Caco-2 (cell line): ENCODE measurements at regions not wholly inside any gene's neighbourhood (a gene's known extent, or its start where the extent isn't known, plus 50 kb on each side); places are given as distances from the start of the nearest gene placed in this dataset.

Experiments used
- BruUV-seq: library from RNA; stranded (reverse); fragments of 400-500 nt; replicated peaks from 2 replicates; lab custom pipeline; 2021; lab: Mats Ljungman, UMichigan
- CTCF ChIA-PET: fragments of 300-600 bp; sonication (Branson Sonifier 250); formaldehyde crosslinking; loops from one replicate; lab custom pipeline; 2022; ENCODE audit warnings: antibody characterized with exemption; lab: Charles Lee
- POLR2A ChIA-PET: fragments of 300-600 bp; sonication (Branson Sonifier 250); formaldehyde crosslinking; loops from one replicate; lab custom pipeline; 2022; ENCODE audit warnings: antibody characterized with exemption; lab: Charles Lee
- DNase-seq, 2 experiments: peaks; one replicate each; pipeline versions ENCODE4 v3.0.0 to v3.0.0-alpha.2; 2020 to 2022
- H3K27me3 ChIP-seq: replicated peaks from 2 replicates; pipeline ENCODE4 v1.6.0; 2011; ENCODE audit warnings: low read length; ENCODE audit not compliant: control insufficient read depth, insufficient read depth
- H3K36me3 ChIP-seq: 2 replicates; pipeline ENCODE4 v1.5.1; 2011; ENCODE audit warnings: low read length; ENCODE audit not compliant: control insufficient read depth, insufficient read depth
- H3K4me1 ChIP-seq: fragments of 250-450 bp; sonication (Bioruptor Pico); 2 replicates; pipeline ENCODE4 v1.5.1; 2020; ENCODE audit warnings: mild to moderate bottlenecking
- H3K4me3 ChIP-seq: 2 replicates; pipeline ENCODE4 v1.5.1; 2011; ENCODE audit warnings: low read depth, mild to moderate bottlenecking, control low read depth, low read length
- H3K9me3 ChIP-seq: fragments of 250-450 bp; sonication (Bioruptor Pico); 2 replicates; pipeline ENCODE4 v1.5.1; 2020; ENCODE audit warnings: mild to moderate bottlenecking, moderate library complexity
- H3K27ac Mint-ChIP-seq: one replicate; pipeline ENCODE4 v1.8.0; 2022; ENCODE audit warnings: mixed read lengths; ENCODE audit not compliant: unreplicated experiment
- H3K27me3 Mint-ChIP-seq: one replicate; pipeline ENCODE4 v1.8.0; 2022; ENCODE audit warnings: mixed read lengths; ENCODE audit not compliant: insufficient read depth, unreplicated experiment
- H3K36me3 Mint-ChIP-seq: one replicate; pipeline ENCODE4 v1.8.0; 2022; ENCODE audit warnings: mild to moderate bottlenecking, mixed read lengths; ENCODE audit not compliant: insufficient read depth, unreplicated experiment
- H3K4me1 Mint-ChIP-seq: one replicate; pipeline ENCODE4 v1.8.0; 2022; ENCODE audit warnings: low read depth, mixed read lengths; ENCODE audit not compliant: unreplicated experiment
- H3K4me3 Mint-ChIP-seq: one replicate; pipeline ENCODE4 v1.8.0; 2022; ENCODE audit warnings: mild to moderate bottlenecking, moderate library complexity, mixed read lengths; ENCODE audit not compliant: unreplicated experiment
- H3K9me3 Mint-ChIP-seq: one replicate; pipeline ENCODE4 v1.8.0; 2022; ENCODE audit warnings: mixed read lengths; ENCODE audit not compliant: unreplicated experiment
- intact Hi-C: fragments of 100-400 bp; cut with micrococcal nuclease; formaldehyde crosslinking; loops from one replicate; pipeline ENCODE4 v1.10.0; 2022; ENCODE audit not compliant: unreplicated experiment
- TF ChIP-seq, protein P1 (sequence below), 2 experiments: fragments of 200-600 bp in 1 of 2; IDR thresholded peaks; 1 replicate in 1 of 2; 2 replicates in 1 of 2; pipeline versions ENCODE4 v1.5.1 to v1.8.0; 2011 to 2022; ENCODE audit warnings: antibody characterized with exemption in 1 of 2, control low read depth in 1 of 2, inconsistent platforms in 1 of 2, low read depth in 1 of 2, low read length in 1 of 2, mild to moderate bottlenecking in 1 of 2, moderate library complexity in 1 of 2; ENCODE audit not compliant: insufficient read depth in 1 of 2, severe bottlenecking in 1 of 2, unreplicated experiment in 1 of 2

DNA sequence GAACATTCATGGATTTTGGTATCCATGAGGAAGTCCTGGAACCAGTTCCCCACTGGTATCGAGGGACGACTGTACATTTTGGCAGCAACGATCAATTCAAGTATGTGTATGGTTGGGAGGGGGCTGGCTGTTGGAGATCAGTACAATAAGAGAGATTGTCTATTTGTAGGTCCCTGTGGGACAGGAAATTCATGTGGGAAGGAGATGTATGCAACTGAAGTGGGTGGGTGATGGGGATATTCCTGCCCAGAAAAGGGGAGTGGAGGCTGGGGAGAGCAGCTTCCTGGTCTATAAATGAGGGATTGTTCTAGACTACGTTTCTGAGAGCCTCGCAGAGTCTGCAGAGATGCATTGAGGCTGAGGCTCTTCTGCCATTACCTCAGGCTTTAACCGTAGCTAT lies 140.2 kb upstream of the MAGI3 start:
- intact Hi-C loops = no loop called here
- H3K27me3 ChIP-seq = no peaks in the 10 kb centered on the region
- no peak overlapping the region for H3K4me3 ChIP-seq
- H3K9me3 ChIP-seq = no peaks in the 10 kb centered on the region
- H3K27me3 Mint-ChIP-seq = no peaks in the 10 kb centered on the region
- no peak overlapping the region for H3K27ac Mint-ChIP-seq
- H3K36me3 Mint-ChIP-seq = no peaks in the 10 kb centered on the region
- TF ChIP-seq, protein P1, sequence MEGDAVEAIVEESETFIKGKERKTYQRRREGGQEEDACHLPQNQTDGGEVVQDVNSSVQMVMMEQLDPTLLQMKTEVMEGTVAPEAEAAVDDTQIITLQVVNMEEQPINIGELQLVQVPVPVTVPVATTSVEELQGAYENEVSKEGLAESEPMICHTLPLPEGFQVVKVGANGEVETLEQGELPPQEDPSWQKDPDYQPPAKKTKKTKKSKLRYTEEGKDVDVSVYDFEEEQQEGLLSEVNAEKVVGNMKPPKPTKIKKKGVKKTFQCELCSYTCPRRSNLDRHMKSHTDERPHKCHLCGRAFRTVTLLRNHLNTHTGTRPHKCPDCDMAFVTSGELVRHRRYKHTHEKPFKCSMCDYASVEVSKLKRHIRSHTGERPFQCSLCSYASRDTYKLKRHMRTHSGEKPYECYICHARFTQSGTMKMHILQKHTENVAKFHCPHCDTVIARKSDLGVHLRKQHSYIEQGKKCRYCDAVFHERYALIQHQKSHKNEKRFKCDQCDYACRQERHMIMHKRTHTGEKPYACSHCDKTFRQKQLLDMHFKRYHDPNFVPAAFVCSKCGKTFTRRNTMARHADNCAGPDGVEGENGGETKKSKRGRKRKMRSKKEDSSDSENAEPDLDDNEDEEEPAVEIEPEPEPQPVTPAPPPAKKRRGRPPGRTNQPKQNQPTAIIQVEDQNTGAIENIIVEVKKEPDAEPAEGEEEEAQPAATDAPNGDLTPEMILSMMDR (IDR thresholded peaks at IDR 0.05; ENCODE audit: insufficient read depth in 1 of 2, low read depth in 1 of 2, low read length in 1 of 2, severe bottlenecking in 1 of 2, unreplicated experiment in 1 of 2) = no peak
- no peaks in the 10 kb centered on the region for H3K36me3 ChIP-seq
- peaks cover 5% of the 10 kb centered on the region for H3K4me1 ChIP-seq
- ChIA-PET CTCF (no interaction called here), POLR2A (no interaction called here)
- DNase-seq = no peak
- peaks cover 13% of the 10 kb centered on the region for H3K9me3 Mint-ChIP-seq
- H3K4me1 Mint-ChIP-seq = peaks cover 23% of the 10 kb centered on the region
- no TSS peak for BruUV-seq
- H3K4me3 Mint-ChIP-seq = no peak overlapping the region

DNA sequence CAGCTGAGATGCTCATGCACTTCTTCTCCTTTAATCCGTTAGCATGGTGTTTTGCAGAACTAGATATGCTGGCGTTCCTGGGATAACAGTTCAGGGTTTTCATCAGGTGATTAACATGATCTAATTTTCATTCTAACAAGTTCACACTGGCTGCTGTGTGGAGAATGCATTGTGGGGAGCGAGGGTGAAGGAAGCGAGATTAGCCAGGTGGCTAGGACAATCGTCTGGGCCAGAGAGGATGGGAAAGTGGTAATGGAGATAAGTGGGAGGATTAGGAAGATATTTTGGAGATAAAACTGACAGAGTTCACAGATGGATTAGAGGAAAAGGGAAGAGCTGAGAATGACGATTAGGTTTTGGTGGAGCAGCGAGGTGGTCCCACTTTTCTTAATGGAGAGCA lies 138.1 kb upstream of the MAGI3 start:
- no peak overlapping the region for H3K4me3 ChIP-seq
- H3K36me3 ChIP-seq = no peaks in the 10 kb centered on the region
- DNase-seq = no peak
- Mint-ChIP-seq H3K36me3 (no peaks in the 10 kb centered on the region), H3K27ac (no peak overlapping the region), H3K27me3 (no peaks in the 10 kb centered on the region), H3K4me3 (no peak overlapping the region), H3K9me3 (peaks cover 13% of the 10 kb centered on the region), H3K4me1 (peaks cover 25% of the 10 kb centered on the region)
- H3K4me1 ChIP-seq = peaks cover 18% of the 10 kb centered on the region
- intact Hi-C loops = no loop called here
- H3K27me3 ChIP-seq = no peaks in the 10 kb centered on the region
- ChIA-PET POLR2A (no interaction called here), CTCF (no interaction called here)
- no TSS peak for BruUV-seq
- TF ChIP-seq, protein P1 (IDR thresholded peaks at IDR 0.05; ENCODE audit: insufficient read depth in 1 of 2, low read depth in 1 of 2, low read length in 1 of 2, severe bottlenecking in 1 of 2, unreplicated experiment in 1 of 2) = no peak
- H3K9me3 ChIP-seq = no peaks in the 10 kb centered on the region

DNA sequence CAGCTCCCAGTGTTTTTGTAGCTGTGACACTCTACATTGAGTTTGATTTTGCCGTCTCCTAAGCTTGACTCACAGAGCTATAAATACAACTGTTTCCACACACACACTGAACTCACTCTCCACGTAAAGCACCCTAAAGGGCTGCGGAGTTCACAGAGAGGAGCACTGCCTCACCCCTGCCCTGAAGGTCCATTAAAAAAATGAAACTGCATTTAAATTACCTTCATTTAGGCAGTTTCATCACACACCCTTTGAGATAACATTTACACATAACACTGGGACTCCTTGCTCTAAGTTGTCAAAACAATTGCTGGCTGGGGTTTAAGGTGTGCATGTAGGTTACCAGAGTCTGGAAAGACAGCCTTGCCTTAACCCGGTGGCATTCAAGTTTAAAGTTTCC lies 137.1 kb upstream of the MAGI3 start:
- TF ChIP-seq, protein P1 (IDR thresholded peaks at IDR 0.05; ENCODE audit: insufficient read depth in 1 of 2, low read depth in 1 of 2, low read length in 1 of 2, severe bottlenecking in 1 of 2, unreplicated experiment in 1 of 2) = no peak
- peaks cover 18% of the 10 kb centered on the region for H3K4me1 Mint-ChIP-seq
- no peaks in the 10 kb centered on the region for H3K9me3 ChIP-seq
- H3K9me3 Mint-ChIP-seq = peaks cover 13% of the 10 kb centered on the region
- no peaks in the 10 kb centered on the region for H3K36me3 ChIP-seq
- no TSS peak for BruUV-seq
- H3K27me3 Mint-ChIP-seq = no peaks in the 10 kb centered on the region
- DNase-seq = no peak
- H3K27ac Mint-ChIP-seq = no peak overlapping the region
- no peak overlapping the region for H3K4me3 Mint-ChIP-seq
- peaks cover 18% of the 10 kb centered on the region for H3K4me1 ChIP-seq
- CTCF ChIA-PET = no interaction called here
- intact Hi-C loops = no loop called here
- no peaks in the 10 kb centered on the region for H3K27me3 ChIP-seq
- POLR2A ChIA-PET = no interaction called here
- H3K4me3 ChIP-seq = no peak overlapping the region
- H3K36me3 Mint-ChIP-seq = no peaks in the 10 kb centered on the region
